HepG2 (cell line): ENCODE measurements at regions not wholly inside any gene's neighbourhood (a gene's known extent, or its start where the extent isn't known, plus 50 kb on each side); places are given as distances from the start of the nearest gene placed in this dataset.

Source experiments
- ATAC-seq: fragments of 200-7000 bp; cut with Tn5 transposase; 3 replicates; pipeline ENCODE4 v1.9.1; 2020; ENCODE audit warnings: mild to moderate bottlenecking, moderate library complexity
- BruUV-seq: library from RNA; stranded (reverse); fragments of 400-500 nt; replicated peaks from 2 replicates; lab custom pipeline; 2021; lab: Mats Ljungman, UMichigan
- CTCF ChIA-PET: fragments of 300-600 bp; formaldehyde crosslinking; extraction: SDS; loops from one replicate; lab custom pipeline; 2021; ENCODE audit warnings: low total read pairs, inconsistent platforms, low intra/inter-chr PET ratio; lab: Yijun Ruan, JAX
- POLR2A ChIA-PET: fragments of 350-600 bp; sonication (Branson Sonifier 250); formaldehyde crosslinking; loops from one replicate; lab custom pipeline; 2020; ENCODE audit warnings: antibody characterized with exemption, inconsistent platforms; lab: Yijun Ruan, JAX
- DNase-seq: peaks from one replicate; pipeline ENCODE4 v3.0.0-alpha.2; 2015; ENCODE audit warnings: low spot score
- FAIRE-seq: peaks from 3 replicates; lab custom pipeline; 2011; peaks lifted over from hg19 to GRCh38; lab: Jason Lieb, UNC
- H2AFZ ChIP-seq: one replicate; pipeline ENCODE4 v1.6.1; 2011; ENCODE audit warnings: low read length, inconsistent platforms
- H3K27ac ChIP-seq: fragments of 300-600 bp; 3 replicates; pipeline ENCODE4 v1.8.0; 2011; ENCODE audit warnings: mixed run types, mild to moderate bottlenecking, mixed read lengths, low read length, inconsistent platforms; ENCODE audit not compliant: insufficient read depth; ENCODE audit errors: extremely low read length
- H3K27me3 ChIP-seq, 2 experiments: fragments of 200-600 bp in 1 of 2; 2 replicates in 1 of 2; 3 replicates in 1 of 2; pipeline versions ENCODE4 v1.6.0 to v1.8.0; 2011; ENCODE audit warnings: low read length in 2 of 2, mild to moderate bottlenecking in 2 of 2, moderate library complexity in 2 of 2, inconsistent platforms in 1 of 2; ENCODE audit not compliant: insufficient read depth in 2 of 2, control insufficient read depth in 1 of 2
- H3K36me3 ChIP-seq, 2 experiments: fragments of 200-600 bp in 1 of 2; replicated peaks in 1 of 2; 2 replicates in 1 of 2; 3 replicates in 1 of 2; pipeline versions ENCODE4 v1.5.1 to v1.8.0; 2011; ENCODE audit warnings: low read length in 2 of 2, inconsistent platforms in 1 of 2; ENCODE audit not compliant: insufficient read depth in 2 of 2, control insufficient read depth in 1 of 2
- H3K4me1 ChIP-seq: 2 replicates; pipeline ENCODE4 v1.5.1; 2012; ENCODE audit warnings: low read length, inconsistent platforms; ENCODE audit not compliant: insufficient read depth
- H3K4me2 ChIP-seq: 2 replicates; pipeline ENCODE4 v1.6.0; 2011; ENCODE audit warnings: low read depth, low read length, inconsistent platforms
- H3K4me3 ChIP-seq, 3 experiments: fragments of 200-600 bp in 1 of 3; sonication (generic), shearing (Covaris generic) in 1 of 3; replicated peaks in 1 of 3; 2 replicates each; pipeline ENCODE4 v1.5.1; 2011 to 2016; ENCODE audit warnings: low read length in 3 of 3, inconsistent platforms in 2 of 3, low read depth in 2 of 3, mild to moderate bottlenecking in 2 of 3, control low read depth in 1 of 3, mixed read lengths in 1 of 3; ENCODE audit not compliant: insufficient read depth in 1 of 3
- H3K79me2 ChIP-seq: one replicate; pipeline ENCODE4 v1.6.1; 2011; ENCODE audit warnings: low read length, inconsistent platforms; ENCODE audit not compliant: insufficient read depth
- H3K9ac ChIP-seq: 2 replicates; pipeline ENCODE4 v1.6.0; 2011; ENCODE audit warnings: mild to moderate bottlenecking, low read depth, low read length, inconsistent platforms; ENCODE audit not compliant: insufficient read depth
- H3K9me3 ChIP-seq: 2 replicates; pipeline ENCODE4 v1.5.1; 2012; ENCODE audit warnings: mild to moderate bottlenecking, low read length
- H4K20me1 ChIP-seq: 2 replicates; pipeline ENCODE4 v1.6.0; 2011; ENCODE audit warnings: inconsistent platforms, mild to moderate bottlenecking, low read length, moderate library complexity; ENCODE audit not compliant: insufficient read depth
- HOXD1 ChIP-seq: sonication (generic); formaldehyde crosslinking; IDR thresholded peaks from 2 replicates; pipeline ENCODE4 v1.5.0; 2020; ENCODE audit warnings: missing genetic modification reagents
- NFYB ChIP-seq: sonication (generic); formaldehyde crosslinking; IDR thresholded peaks from 2 replicates; pipeline ENCODE4 v1.4.0; 2020; ENCODE audit warnings: missing genetic modification reagents
- ZNF335 ChIP-seq: sonication (generic); formaldehyde crosslinking; IDR thresholded peaks from 2 replicates; pipeline ENCODE4 v1.4.0; 2020; ENCODE audit warnings: missing genetic modification reagents
- ZNF552 ChIP-seq: sonication (generic); formaldehyde crosslinking; IDR thresholded peaks from 2 replicates; pipeline ENCODE4 v1.9.0; 2022; ENCODE audit warnings: missing genetic modification reagents, mild to moderate bottlenecking, borderline replicate concordance
- in situ Hi-C: cut with HindIII; loops from 2 replicates; pipeline ENCODE4 v1.10.0; 2017; ENCODE audit warnings: low pct_unique_long_range_greater_than_20kb; ENCODE audit not compliant: extremely low pct_ligation_motif_present
- intact Hi-C: fragments of 100-400 bp; cut with micrococcal nuclease; formaldehyde crosslinking; loops from one replicate; pipeline ENCODE4 v1.10.0; 2022; ENCODE audit not compliant: unreplicated experiment
- TF ChIP-seq, protein P1 (sequence below): sonication (generic); formaldehyde crosslinking; IDR thresholded peaks from 2 replicates; pipeline ENCODE4 v1.4.0; 2020; ENCODE audit warnings: missing genetic modification reagents; ENCODE audit errors: not compliant biosample characterization
- TF ChIP-seq, protein P2 (sequence below): sonication (generic); formaldehyde crosslinking; IDR thresholded peaks from 2 replicates; pipeline ENCODE4 v1.9.0; 2021; ENCODE audit warnings: missing genetic modification reagents, borderline replicate concordance

DNA sequence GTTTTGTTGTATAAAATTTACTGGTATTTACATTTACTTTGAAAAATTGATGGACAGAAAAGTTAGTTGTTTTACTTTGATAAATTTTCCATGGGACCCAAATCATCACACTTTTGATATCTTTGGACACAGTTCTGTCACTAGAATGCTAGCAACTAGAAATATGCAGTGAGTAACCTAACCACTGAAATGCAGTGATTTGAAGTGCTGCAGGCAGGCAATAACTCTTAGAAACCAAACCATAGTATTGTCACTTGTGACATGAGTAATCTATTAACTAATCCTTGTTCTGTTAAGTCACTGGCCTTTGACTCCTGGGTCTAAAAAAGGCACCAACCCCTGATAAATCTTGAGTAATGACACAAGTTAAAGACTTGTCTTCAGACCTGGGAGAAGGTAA, 620.0 kb upstream of the ATXN8OS start:
- H3K4me2 ChIP-seq, result no peak overlapping the region

More for the DNA sequence above, 620.0 kb upstream of the ATXN8OS start:
- ATAC-seq (no peak), FAIRE-seq (no peak), DNase-seq (no peak)
- H3K79me2 ChIP-seq, result no peaks in the 10 kb centered on the region
- in situ Hi-C loops (no loop called here), intact Hi-C loops (no loop called here)
- H3K27ac ChIP-seq, result no peak overlapping the region
- ChIA-PET POLR2A (no interaction called here), CTCF (no interaction called here)
- peaks cover 66% of the 10 kb centered on the region for H3K9me3 ChIP-seq
- H3K27me3 ChIP-seq, result no peaks in the 10 kb centered on the region
- TF ChIP-seq HOXD1 (no peak), NFYB (CRISPR knock-in tag) (no peak), ZNF335 (no peak), ZNF552 (no peak)
- TF ChIP-seq, protein P1, sequence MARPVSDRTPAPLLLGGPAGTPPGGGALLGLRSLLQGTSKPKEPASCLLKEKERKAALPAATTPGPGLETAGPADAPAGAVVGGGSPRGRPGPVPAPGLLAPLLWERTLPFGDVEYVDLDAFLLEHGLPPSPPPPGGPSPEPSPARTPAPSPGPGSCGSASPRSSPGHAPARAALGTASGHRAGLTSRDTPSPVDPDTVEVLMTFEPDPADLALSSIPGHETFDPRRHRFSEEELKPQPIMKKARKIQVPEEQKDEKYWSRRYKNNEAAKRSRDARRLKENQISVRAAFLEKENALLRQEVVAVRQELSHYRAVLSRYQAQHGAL, result no peak
- TF ChIP-seq, protein P2, sequence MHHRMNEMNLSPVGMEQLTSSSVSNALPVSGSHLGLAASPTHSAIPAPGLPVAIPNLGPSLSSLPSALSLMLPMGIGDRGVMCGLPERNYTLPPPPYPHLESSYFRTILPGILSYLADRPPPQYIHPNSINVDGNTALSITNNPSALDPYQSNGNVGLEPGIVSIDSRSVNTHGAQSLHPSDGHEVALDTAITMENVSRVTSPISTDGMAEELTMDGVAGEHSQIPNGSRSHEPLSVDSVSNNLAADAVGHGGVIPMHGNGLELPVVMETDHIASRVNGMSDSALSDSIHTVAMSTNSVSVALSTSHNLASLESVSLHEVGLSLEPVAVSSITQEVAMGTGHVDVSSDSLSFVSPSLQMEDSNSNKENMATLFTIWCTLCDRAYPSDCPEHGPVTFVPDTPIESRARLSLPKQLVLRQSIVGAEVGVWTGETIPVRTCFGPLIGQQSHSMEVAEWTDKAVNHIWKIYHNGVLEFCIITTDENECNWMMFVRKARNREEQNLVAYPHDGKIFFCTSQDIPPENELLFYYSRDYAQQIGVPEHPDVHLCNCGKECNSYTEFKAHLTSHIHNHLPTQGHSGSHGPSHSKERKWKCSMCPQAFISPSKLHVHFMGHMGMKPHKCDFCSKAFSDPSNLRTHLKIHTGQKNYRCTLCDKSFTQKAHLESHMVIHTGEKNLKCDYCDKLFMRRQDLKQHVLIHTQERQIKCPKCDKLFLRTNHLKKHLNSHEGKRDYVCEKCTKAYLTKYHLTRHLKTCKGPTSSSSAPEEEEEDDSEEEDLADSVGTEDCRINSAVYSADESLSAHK, result no peak
- no TSS peak for BruUV-seq
- H3K4me3 ChIP-seq, result no peak overlapping the region
- H3K36me3 ChIP-seq, result no peaks in the 10 kb centered on the region
- H3K4me1 ChIP-seq, result no peaks in the 10 kb centered on the region
- H2AFZ ChIP-seq, result no peak overlapping the region
- no peaks in the 10 kb centered on the region for H4K20me1 ChIP-seq
- H3K9ac ChIP-seq, result no peak overlapping the region
